H4 (cell line): ENCODE measurements at regions not wholly inside any gene's neighbourhood (a gene's known extent, or its start where the extent isn't known, plus 50 kb on each side); places are given as distances from the start of the nearest gene placed in this dataset.
"Not testable (repeated sequence)": the region's sequence is repeated elsewhere in the genome, so short reads cannot be mapped to it uniquely, and the experiment has no call there.

Source experiments
- DNase-seq: peaks from one replicate; pipeline ENCODE4 v3.0.0-alpha.2; 2015; ENCODE audit warnings: low spot score

DNA sequence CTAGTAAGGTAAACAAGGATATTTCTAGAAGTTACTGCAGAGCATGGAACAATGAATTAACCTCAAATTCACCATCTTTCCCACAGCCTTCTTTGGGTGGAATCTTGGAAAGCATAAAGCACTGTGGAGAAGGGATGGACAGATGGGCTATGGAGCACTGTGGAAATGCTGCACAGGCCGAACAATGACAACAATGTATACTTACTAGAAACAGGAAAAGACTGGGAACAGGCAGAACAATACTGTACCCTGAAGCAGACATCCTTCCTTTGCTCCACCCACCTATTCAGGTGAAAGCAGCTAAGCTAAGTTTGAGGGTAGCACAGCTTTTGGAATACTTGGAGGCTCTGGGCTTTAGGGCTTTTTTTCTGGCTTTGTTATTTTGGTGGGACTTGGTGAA is 250.6 kb upstream of the KLF8 start:
- DNase-seq: no peak

GRCh38 chrX:55996649-55997048 is 235.5 kb upstream of the KLF8 start:
- no peak for DNase-seq

DNA sequence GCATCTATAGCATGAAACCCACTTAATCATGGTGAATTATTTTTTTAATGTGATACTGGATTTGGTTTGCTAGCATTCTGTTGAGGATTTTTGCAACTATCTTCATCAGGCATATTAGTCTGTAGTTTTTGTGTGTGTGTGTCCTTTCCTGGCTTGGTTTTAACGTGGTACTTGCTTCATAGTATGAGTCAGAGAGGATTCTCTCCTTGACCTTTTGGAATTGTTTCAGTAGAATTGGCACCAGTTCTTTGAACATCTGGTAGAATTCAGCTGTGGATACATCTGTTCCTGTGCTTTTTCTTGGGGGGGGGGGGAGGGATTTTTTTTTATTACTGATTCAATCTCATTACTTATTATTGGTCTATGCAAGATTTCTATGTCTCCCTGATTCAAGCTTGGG is 232.0 kb upstream of the KLF8 start:
- DNase-seq: no peak

DNA sequence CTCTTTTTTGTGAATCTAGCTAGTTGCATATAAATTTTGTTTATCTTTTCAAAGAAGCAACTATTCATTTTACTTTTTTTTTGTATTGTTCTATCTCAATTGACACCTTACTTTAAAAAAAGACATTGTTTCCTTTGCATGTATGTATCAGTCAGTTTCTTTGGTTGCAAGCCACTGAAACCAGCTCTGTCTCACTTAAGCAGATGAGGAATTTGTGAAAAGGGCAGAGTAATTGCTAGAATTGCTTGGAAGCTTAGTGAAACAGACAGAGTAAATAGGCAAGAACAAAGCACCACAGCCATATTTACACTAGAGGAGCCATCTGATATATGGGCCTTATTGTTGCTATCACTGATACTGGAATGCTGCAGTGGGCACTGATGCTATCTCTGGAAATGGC is 231.4 kb upstream of the KLF8 start:
- no peak for DNase-seq

GRCh38 chrX:56025872-56026571 is 206.1 kb upstream of the KLF8 start:
- DNase-seq: no peak

GRCh38 chrX:56026815-56027214 is 205.3 kb upstream of the KLF8 start:
- DNase-seq: no peak

DNA sequence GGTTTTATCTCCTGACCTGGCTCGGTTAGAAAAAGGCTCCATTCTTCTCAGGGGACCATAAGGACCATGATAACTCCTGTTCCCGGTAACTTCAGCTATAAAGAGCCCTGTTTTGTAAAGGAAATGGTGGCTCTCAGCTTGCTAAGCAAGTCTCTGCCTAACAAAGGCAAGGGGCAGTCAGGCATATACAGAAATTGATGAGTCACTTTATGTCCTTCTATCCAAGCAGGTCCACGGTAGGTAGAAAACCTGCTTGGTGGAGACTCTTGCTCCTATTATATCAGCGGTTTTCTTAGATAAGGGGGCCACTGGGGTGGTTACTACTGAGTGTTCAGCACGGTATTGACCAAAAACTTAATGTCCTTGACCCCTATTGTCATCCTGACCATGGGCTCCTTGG is 203.0 kb upstream of the KLF8 start:
- no peak for DNase-seq

- DNase-seq: no peak
Measured at GRCh38 chrX:56029691-56030090, 202.5 kb upstream of the KLF8 start.

DNA sequence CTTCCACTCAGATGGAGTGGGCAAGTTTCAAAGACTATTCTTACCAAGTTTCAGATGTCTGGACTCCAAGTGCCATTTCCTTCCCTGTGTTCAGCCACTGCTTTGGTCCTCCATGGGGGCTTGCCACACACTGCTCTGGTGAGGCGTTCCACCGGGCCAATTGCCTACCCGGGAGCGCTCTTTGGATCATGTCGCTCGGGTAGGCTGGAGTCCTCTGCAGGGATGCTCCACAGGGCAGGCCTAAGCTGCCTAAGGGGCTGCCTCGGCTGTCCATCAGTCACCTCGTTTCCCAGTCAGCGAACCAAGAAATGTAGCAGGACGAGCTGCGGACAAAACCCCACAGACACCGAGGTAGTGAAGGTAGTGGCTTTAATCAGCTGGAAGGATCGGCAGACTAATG is 200.7 kb upstream of the KLF8 start:
- no peak for DNase-seq

- DNase-seq: no peak
Measured at GRCh38 chrX:56033495-56034180, 198.5 kb upstream of the KLF8 start.

DNA sequence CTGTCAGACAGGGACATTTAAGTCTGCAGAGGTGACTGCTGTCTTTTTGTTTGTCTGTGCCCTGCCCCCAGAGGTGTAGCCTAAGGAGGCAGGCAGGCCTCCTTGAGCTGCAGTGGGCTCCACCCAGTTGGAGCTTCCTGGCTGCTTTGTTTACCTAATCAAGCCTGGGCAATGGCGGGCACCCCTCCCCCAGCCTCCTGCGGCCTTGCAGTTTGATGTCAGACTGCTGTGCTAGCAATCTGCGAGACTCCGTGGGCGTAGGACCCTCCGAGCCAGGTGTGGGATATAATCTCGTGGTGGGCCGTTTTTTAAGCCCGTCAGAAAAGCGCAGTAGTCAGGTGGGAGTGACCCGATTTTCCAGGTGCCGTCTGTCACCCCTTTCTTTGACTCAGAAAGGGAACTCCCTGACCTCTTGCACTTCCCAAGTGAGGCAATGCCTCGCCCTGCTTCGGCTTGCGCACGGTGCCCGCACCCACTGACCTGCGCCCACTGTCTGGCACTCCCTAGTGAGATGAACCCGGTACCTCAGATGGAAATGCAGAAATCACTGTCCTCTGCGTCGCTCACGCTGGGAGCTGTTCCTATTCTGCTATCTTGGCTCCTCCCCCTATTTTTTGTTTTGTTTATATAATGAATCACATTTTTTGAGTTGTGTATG is 179.4 kb upstream of the KLF8 start:
- DNase-seq: not testable (repeated sequence)

- no peak for DNase-seq
Measured at GRCh38 chrX:56057325-56057724, 174.8 kb upstream of the KLF8 start.

GRCh38 chrX:56066016-56066415 is 166.1 kb upstream of the KLF8 start:
- no peak for DNase-seq

- no peak for DNase-seq
Measured at GRCh38 chrX:56068274-56068758, 163.8 kb upstream of the KLF8 start.

- no peak for DNase-seq
Measured at GRCh38 chrX:56069299-56069931, 162.7 kb upstream of the KLF8 start.

DNA sequence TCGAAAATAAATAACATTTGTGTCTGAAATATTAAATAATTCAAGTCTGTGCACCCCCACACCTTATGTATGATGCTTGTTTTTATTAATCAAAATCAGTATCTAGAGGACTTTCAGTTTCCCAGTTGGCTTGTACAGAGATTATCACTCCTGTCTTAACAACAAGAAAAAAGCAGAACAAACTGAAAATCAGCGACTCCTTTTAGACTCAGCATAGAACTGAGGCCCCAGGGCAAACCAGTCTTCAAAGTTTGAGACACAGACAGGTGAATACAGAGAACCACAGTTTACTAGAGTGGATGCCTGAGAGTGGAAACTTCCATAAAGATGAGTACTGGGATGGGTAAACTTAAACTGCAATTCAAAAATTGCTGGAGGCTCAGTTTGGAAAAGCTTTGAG is 142.8 kb upstream of the KLF8 start:
- no peak for DNase-seq

DNA sequence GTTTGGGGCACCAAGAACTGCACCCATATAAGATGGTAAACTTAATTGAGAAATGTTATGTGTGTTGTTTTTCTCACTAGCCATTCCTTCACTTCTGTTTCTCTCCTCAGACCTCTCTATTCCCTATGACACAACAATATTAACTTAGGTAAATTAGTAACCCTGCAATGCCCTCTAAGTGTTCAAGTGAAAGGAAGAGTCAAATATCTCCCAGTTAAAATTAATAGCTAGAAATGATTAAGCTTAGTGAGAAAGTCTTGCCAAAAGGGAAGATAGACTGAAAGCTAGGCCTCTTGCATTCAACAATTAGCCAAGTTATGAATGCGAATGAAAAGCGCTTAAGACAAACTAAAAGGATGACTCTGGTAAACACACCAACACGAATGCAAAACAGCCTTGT is 132.9 kb upstream of the KLF8 start:
- no peak for DNase-seq

DNA sequence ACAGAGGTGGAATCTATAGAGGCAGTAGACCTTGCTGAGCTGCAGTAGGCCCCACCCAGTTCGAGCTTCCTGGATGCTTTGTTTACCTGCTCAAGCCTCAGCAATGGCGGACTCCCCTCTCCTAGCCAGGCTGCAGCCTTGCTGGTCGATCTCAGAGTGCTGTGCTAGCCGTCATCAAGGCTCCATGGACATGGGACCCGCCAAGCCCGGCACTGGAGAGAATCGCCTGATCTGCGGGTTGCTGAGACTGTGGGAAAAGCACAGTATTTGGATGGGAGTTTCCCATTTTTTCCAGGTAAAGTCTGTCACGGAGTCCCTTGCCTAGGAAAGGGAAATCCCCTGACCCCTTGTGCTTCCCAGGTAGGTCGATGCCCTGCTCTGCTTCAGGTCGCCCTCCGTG is 124.8 kb upstream of the KLF8 start:
- DNase-seq: peak; percentile 4

DNA sequence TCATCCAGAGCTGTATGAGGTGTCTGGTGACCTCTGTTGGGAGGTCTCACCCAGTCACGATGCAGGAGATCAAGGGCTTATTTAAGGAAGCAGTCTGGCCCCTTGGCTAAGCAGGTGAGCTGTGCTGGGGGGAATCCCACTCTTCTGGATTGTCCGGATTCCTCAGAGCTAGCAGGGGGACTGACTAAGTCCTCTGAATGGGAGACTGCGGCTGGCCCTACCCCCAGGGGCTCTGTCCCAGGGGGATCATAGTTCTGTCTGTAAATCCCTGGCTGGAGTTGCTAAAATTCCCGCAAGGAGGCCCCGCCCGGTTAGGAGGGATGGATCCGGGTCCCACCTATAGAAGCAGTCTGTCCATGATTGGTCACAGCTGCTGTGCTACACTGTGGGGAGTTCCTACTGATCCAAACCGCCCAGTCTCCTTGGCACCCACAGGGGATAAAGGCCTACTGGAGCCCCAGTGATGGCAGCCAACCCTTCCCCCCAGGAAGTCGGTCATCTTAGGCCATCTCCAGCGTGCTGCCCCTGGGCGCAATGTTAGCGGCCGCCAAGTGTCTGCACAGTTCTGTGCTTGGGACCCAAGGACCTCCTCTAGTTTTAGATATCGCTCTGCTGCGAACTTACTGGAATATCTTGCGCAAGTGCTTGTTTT is 118.2 kb upstream of the KLF8 start:
- peak; percentile 2 for DNase-seq

DNA sequence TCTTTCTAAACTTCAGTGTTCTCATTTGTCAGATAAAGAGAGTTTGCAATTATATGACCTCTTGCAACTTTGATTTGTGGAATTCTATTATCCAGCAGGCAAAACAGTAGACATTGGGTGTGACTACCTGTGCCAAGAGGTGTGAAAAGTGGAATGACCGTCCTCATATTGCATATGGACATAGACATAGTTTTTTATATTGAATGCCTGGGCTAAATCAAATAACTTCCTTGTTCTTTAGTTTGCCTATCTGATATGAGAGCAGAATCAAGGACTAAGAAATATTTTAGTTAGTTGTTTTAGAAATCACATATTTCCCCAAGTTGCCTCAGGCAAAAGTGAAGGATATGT is 117.7 kb upstream of the KLF8 start:
- no peak for DNase-seq

- DNase-seq: no peak
Measured at GRCh38 chrX:56120242-56120641, 111.9 kb upstream of the KLF8 start.

GRCh38 chrX:56125946-56126345 is 106.2 kb upstream of the KLF8 start:
- DNase-seq: no peak
